ENCODE measurements at regions not wholly inside any gene's neighbourhood (a gene's known extent, or its start where the extent isn't known, plus 50 kb on each side); places are given as distances from the start of the nearest gene placed in this dataset.

GRCh38 chr1:209249280-209249670 is 334.2 kb upstream of the CAMK1G start:
- TF ChIP-seq, protein P1, sequence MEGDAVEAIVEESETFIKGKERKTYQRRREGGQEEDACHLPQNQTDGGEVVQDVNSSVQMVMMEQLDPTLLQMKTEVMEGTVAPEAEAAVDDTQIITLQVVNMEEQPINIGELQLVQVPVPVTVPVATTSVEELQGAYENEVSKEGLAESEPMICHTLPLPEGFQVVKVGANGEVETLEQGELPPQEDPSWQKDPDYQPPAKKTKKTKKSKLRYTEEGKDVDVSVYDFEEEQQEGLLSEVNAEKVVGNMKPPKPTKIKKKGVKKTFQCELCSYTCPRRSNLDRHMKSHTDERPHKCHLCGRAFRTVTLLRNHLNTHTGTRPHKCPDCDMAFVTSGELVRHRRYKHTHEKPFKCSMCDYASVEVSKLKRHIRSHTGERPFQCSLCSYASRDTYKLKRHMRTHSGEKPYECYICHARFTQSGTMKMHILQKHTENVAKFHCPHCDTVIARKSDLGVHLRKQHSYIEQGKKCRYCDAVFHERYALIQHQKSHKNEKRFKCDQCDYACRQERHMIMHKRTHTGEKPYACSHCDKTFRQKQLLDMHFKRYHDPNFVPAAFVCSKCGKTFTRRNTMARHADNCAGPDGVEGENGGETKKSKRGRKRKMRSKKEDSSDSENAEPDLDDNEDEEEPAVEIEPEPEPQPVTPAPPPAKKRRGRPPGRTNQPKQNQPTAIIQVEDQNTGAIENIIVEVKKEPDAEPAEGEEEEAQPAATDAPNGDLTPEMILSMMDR (IDR thresholded peaks at IDR 0.05): no peak
- TF ChIP-seq EP300 (IDR thresholded peaks at IDR 0.05) (no peak), POLR2A (IDR thresholded peaks at IDR 0.05) (no peak)
